ENCODE measurements at regions not wholly inside any gene's neighbourhood (a gene's known extent, or its start where the extent isn't known, plus 50 kb on each side); places are given as distances from the start of the nearest gene placed in this dataset.
"Not testable (repeated sequence)": the region's sequence is repeated elsewhere in the genome, so short reads cannot be mapped to it uniquely, and the experiment has no call there.

DNA sequence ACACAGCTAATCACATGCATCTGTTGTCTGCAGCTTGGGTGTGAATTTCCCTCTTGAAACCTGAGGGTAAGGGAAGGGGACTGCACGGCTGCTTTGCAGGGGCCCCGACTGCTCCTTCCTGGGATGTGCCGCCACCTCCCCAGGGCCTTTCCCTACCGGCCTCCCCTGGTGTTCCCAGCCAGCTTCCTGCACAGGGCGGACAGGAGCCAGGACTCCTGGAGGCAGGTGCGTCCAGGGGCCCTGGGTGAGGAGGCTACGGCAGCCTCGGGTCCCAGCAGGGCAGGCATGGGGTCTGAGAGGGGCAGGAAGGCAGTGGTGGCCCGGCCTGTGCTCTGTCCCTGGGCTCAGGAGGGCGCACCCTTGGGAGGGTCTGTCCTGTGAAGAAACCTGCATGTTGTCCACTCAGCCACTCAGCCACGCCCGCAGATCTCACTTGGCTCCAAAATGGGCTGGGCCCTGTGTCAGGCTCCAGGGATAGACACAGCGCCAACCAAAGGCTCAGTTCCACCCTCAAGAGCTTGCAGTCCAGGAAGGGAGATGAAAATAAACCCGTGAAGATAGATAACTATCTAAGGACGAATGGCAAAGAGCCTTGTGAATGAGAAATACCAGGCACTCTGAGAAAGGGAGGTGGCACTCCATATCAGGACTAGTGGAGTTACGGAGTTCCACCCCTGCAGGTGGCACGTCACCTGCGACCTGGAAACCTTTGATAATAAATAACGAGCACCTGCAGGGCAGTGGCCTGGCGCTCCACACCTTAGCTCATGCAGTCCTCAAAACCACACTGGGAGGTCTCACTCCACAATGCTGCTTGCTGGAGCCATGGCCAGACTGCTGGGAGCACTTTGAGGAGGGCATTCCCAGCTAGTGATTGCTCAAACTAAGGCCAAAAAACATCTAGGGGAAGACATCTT lies 427.4 kb downstream of the AACS start:
- no peak for DNase-seq (ENCODE audit: low spot score)

DNA sequence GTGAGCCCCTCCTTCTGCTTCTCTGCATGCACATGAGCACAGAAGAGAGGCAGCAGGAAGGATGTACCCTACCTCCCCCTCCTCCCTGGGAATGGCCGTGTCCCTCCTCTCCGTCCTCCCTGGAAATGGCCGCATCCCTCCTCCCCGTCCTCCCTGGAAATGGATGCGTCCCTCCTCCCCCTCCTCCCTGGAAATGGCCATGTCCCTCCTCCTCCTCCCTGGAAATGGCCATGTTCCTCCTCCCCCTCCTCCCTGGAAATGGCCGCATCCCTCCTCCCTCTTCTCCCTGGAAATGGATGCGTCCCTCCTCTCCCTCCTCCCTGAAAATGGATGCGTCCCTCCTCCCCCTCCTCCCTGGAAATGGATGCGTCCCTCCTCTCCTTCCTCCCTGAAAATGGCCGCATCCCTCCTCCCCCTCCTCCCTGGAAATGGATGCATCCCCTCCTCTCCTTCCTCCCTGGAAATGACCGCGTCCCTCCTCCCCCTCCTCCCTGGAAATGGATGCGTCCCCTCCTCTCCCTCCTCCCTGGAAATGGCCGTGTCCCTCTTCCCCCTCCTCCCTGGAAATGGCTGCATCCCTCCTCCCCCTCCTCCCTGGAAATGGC lies 428.6 kb downstream of the AACS start:
- no peak for DNase-seq (ENCODE audit: low spot score)

DNA sequence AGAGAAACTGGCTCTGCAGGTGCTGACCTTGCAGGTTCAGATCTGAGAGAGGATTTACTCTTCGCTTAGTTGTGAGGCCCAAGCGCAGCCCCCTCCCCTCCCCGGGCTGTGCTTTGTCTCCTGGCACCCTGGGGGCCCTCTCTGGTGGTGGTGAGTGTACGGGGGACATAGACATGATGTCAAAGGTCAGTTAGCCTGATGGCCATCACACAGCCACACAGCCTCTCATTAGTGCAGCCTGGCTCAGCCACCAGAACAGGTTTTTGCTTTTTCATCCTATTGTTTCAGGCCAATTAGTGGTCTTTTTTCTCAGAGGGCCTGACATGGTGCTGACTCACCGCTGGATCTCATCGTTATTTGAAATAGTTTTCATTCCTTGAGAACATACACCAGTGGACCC lies 437.9 kb downstream of the AACS start:
- DNase-seq (ENCODE audit: low spot score), result no peak

DNA sequence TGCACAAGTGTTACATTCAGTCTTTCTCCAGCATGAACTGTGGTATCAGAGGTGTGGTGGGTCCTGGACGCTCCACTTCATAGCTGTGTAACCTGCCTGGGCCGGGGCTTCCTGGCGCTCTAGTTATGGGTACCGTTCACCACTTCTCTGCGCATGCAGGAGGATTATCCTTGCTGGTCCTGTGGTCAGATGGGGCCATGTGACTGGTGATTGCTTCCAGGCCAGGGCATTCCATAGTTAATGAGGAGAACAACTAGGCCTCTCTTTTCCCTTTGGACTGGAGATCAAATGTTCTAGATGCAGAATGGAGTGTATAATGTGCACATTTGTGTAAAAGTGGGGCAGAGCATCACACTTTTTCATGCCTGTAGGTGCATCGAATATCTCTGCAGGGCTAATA lies 444.0 kb downstream of the AACS start:
- DNase-seq (ENCODE audit: low spot score), result no peak

DNA sequence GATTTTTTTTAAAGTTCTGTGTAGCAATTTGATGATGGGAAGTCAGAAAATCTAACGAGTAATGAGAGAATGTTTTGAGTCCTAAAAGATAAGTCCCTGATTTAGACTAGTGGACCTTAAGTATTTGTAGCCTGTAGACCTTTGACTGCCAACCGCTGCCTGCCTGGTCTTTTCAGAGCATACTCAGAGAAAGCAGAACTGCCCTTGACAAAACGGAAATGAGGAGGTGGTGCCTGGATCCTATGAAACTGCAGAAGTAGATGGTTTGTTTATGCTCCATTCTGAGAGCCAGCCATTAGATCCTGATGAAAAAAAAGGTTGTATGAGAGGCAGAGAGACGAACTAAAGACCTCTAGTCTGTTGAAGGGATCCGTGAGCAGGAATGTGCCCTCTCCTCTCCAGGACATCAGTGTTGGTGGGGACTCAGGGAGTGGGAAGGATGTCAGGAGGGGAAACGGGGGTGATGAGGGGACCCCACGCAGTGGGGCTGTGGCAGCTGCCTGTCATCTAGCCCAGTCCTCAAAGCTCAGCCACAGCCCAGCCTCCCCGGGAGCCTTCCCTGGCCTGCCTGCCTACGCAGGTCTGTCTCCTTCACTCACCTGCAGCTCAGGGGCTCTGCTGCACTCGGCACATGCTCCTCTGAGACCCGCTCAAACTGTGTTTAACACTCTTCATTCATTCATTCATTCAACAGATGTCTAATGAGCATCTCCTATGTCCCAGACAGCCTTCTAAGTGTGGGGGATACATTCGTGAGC lies 447.5 kb downstream of the AACS start:
- no peak for DNase-seq (ENCODE audit: low spot score)

DNA sequence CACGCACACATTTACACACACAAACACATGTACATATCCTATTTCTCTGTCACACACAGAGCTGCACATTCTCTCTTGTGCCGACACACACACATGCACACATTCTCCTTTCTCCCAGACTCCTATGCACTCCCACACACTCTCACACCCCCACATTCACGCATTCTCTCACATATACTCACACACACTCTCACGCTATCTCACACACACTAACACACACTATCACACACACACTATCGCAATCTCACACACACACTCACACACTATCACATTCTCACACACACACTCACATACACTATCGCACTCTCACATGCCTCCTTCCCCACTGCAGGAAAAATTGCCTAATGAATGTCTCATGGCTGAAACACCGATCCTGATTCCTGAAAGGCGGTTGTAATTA lies 450.7 kb downstream of the AACS start:
- DNase-seq (ENCODE audit: low spot score), result no peak

DNA sequence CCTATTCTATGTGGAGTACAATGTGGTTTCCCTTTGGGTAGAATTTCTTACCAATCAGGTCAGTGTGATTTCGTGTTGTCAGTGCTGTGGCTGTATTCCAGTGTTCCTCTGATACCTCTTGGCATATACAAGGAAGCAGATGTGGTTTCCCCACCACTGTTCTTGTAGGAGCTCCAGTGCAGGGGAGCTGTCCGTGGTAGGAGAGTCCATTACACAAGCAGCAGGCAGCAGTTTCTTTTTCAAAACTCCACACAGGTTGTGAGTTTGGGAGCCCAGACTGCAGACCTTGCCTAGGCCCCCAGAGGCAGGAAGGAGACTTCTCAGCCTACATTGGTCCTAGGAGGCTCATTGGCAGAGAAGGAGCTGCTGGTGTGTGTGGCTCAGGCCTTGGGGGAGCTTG lies 452.8 kb downstream of the AACS start:
- DNase-seq (ENCODE audit: low spot score), result no peak

DNA sequence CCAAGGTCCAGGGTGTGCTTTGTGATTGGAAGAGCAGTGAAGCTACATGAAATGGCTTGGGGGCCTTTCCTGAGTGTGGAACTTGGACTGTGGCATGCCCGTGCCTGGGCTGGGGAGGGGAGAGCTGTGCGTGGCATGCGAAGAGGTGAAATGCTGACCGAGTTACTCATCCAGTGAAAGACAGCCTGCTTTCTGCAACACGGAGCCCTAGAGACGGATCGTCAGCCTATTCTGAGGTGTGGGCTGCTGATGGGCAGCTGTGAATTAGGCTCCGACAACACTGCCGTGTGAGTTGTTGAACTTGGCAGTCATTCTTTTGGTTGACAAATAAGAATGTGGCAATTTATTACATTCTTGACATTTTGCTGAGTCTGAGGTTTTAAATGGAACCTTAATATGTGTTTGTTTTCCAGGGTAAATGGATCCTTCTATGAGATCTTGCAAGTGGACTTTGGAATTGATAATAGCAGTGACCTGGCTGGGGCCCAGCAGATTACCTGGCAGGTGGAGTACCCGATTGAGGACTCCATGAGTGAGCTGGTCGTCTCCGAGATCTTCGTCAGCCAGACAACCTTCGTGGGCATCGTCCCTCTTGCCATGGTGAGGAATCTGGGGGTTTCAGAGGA lies 453.9 kb downstream of the AACS start:
- no peak for DNase-seq (ENCODE audit: low spot score)

DNA sequence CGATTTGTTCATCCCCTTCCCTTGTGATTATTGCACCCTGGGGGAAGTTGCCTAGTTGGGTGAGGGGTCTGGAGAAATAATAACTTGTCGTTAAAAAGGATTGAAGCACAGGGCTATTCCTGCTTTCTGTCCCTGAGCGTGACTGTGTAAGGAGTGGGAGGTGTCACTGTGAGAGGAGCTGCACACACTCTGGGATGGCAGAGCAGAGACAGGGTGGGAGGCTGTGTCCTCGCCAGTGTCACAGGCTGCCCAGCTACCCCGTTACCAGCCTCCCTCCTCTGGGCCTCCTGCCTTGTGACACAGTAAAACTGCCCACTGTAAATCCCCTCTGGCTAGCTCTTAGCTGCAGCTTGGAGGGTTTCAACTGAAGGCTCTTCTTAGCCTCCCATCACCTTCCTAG lies 460.6 kb downstream of the AACS start:
- no peak for DNase-seq (ENCODE audit: low spot score)

DNA sequence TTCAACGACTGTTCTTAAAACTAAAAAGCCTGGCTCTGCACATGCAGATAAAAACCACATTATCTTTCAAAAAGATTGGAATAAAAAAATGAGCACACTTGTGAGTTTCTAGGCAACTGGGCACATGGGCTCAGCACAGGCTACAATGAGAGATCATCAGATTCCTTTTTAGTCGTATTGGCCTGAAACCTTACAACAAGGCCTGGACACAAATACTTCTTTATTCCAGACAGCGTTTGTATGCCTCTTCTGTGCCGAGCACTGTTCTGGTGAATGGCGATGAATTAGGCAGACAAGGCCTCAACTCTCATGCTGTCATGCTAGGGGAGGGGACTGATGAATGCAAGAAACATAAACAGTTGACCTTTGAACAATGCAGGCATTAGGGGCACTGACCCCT lies 463.0 kb downstream of the AACS start:
- DNase-seq (ENCODE audit: low spot score), result no peak

DNA sequence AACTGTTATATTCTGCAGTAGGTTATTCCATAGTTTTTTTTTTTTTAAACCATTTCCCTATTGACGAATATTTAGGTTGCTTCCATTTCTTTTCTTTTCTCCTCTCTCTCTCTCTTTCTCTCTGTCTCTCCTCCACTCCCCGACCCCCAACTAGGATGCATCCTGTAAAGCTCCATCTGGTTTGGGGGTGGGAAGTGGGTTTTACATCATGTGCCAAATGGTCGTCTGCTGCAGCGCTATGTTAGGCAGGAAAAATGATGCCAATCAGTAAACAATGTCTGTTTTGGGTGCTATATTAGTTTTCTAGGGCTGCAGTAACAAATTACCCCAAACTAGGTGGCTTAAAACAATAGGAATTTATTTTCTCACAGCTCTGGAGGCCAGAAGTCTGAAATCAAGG lies 465.0 kb downstream of the AACS start:
- DNase-seq (ENCODE audit: low spot score), result no peak

DNA sequence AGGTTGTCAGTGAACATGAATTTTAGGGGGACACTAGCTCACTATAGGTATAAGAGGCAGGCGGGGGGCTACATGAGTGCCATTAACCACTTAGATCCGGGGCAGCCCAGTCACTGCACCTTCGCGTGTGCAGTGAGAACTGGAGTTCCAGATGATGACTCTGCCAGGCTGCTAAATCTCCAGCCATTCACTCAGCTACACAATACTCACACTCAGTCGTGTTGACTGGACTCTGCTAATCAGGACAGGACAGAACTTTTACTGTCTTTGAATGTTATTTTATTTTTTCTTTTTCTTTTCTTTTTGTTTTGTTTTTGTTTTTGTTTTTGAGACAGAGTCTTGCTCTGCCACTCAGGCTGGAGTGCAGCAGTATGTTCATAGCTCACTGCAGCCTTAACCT lies 465.6 kb downstream of the AACS start:
- no peak for DNase-seq (ENCODE audit: low spot score)

DNA sequence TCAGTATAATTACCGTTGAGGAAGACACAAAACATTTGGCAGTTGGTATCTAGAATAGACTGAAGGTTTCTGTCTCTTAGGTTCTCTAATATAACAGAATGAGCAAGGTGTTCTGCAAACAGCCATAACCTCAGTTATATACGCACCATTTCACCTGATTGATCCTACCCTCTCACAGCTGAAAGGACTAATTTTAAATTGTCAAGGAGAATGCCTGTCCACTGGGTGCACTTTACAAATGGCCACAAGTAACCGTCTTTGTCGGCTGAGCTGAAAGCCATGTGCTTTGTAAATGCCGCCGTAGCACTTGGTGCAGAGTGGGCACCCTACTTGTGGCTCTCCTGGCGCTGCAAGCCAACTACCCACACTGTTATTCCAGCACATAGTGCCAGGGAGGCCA lies 466.3 kb downstream of the AACS start:
- no peak for DNase-seq (ENCODE audit: low spot score)

DNA sequence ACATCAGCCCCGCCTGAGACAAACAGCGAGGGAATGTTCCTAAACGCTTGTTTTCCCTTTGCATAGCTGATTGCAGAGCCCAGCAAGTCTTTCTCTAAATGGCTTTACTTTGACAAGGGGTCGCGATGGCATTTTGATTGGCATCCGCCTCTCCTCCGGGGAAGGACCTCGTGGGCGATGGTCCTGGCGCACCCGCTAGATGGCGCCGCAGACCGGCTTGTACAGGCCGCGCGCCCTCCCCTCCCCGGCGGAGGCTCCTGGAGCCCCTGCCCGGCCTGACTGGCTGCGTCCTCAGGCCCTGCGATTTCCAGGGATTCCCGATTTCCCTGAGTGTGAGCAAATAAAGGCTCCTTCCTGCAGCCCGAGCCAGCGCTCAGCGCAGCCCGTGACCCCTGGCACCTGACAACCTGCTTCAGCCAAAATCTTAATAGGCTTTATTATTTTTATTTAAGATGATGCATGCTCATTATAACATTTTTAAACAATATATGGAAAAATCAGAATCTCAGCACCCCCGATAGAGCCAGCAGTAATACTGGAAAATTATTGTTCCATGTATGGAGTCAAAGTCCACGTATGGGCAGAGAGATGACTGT lies 468.3 kb downstream of the AACS start:
- DNase-seq (ENCODE audit: low spot score), result no peak

DNA sequence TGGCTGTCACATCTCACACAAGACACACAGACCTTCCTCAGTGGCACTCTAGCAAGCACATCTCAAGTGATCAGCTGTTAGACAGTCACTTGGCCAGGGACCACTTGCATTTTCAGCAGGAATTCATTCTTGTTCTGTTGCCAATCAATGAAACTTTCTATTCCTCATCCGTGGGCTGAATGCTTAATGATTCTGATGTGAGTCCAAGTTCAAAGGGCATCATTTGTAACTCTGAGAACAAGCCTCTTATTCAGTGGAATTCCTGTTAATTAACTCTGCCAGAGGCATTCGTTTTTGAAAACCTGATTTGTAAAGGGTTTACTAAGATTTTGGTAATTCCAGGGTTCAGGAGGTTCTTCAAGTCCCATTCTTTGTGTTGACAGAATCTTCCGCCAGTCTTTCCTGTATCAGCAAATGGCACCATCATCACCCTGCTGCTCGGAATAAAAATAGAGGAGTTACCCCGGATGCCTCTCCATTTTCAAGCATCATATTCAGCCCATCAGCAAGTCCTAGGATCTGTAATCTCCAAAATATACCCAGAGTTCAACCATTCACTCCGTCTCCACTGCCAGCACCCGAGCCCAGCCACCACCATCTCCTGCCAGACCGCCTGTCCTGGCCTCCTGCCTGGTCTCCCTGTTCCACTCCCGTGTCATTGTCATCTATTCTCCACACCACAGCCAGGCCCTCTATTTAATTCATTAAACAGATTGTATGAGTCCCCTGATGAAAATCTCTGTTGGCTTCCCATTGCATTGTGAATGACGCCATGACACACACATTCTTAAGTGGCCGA lies 473.4 kb downstream of the AACS start:
- DNase-seq (ENCODE audit: low spot score), result no peak

DNA sequence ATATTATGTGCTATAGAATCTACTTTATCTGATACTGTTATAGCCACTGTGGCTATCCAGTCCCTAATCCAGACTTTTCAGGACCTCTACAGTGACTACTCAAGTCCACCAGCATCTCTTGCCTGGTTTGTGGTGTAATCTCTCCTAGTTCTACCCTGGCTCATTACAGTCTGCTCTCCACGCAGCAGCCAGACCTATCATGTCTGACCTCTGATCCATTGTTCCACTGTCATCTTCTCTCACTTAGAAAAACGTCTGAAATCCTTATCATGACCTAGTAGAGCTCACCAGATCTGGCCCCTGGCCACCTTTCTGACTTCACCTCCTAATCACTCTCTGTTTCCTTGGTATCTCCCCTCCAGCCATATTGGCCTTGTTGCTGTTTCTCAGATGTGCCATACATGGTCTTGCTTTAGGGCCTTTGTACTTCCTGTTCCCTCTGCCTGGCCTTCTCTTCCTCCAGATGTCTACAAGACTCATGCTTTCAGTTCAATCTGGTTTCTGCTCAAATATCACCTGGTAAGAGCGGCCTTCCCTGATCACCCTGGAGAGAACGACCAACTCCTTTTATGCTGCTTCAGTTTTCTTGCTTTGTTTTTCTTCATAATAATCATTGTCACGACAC lies 475.5 kb downstream of the AACS start:
- no peak for DNase-seq (ENCODE audit: low spot score)

DNA sequence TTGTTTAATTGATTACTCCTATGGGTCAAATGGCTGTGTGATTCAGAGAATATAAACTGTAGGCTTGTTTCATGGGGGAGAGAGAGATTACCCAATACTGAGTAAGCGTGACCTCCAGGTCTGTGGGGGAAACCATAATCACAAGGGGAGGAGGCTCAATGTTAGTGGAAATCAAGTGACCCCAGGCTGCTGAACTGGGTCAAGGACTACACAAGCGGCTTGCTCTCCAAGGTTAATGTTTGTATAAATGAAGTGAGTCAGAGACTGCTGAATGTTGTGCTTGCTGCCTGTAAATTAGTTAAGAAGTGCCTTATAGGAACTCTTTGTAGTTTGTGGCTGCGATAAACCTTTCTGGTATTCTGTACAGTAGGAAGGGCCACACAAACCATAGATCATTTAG lies 479.7 kb downstream of the AACS start:
- DNase-seq (ENCODE audit: low spot score), result no peak

DNA sequence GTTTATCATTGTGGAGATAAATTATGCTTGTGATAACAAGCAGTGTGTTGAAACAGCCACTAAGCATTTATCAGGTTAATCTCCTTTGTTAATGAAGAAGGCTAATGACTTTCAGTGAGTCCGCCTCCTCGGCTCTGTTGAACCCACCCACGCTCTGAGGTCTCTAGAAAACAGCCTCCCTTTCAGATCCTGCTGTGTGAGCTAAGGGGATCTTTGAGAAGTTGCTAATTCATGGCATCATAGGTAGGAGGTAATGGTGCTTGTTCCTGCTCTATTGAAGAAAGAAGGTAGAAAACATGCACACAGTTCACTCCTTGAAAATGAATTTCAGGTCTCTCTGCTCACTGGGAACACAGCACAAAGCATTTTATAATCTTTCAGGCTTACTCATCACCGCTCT lies 483.9 kb downstream of the AACS start:
- DNase-seq (ENCODE audit: low spot score), result no peak

DNA sequence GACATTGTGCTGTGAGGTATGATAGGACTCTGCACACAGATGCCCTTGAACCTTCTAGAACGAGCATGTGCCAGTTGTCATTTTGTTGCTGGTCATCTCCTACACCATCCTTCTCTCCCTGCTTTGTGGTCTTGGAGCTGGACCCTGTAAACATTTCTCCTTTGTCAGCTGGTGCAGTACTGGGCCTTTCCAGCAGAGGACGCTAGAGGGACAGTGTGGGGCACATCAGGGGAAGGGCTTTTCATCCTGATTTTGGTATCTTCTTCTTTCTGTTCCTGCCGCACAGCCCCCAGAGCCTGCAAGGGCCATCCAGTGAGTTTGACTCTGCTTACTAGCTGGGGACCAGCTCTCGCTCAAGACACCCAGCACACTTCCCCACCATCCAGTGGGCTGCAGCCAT lies 484.6 kb downstream of the AACS start:
- no peak for DNase-seq (ENCODE audit: low spot score)

DNA sequence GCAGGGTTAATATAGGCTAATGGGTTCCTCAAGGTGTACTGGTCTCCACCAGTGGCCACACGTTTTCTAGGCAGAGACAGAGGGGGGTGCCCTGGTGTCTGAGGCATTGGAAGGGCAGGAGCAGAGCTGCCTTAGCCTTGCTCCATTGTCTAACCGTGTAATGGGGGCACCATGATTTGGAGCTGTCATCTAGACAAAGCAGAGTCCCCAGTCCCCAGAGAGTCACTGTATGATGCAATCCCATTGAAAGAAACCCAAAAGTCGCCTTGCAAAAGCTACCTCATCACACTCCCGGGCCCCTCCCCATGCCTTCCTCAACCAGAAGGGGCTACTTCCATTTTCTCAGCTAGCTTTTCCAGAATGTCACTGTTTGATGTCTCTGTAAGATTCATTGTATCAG lies 487.1 kb downstream of the AACS start:
- DNase-seq (ENCODE audit: low spot score), result no peak

DNA sequence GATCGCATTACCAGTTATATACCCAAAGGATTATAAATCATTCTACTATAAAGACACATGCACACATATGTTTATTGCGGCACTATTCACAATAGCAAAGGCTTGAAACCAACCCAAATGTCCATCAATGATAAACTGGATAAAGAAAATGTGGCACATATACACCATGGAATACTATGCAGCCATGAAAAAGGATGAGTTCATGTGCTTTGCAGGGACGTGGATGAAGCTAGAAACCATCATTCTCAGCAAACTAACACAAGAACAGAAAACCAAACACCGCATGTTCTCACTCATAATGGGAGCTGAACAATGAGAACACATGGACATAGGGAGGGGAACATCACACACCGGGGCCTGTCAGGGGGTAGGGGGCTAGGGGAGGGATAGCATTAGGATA lies 495.8 kb downstream of the AACS start:
- not testable (repeated sequence) for DNase-seq (ENCODE audit: low spot score)
